Spleen (tissue), 7 donors: ENCODE measurements at regions not wholly inside any gene's neighbourhood (a gene's known extent, or its start where the extent isn't known, plus 50 kb on each side); places are given as distances from the start of the nearest gene placed in this dataset.

Source experiments
- POLR2A ChIP-seq, 3 donors: fragments of 450-650 bp; IDR thresholded peaks; one replicate each; pipeline ENCODE4 v1.5.1; 2017; ENCODE audit warnings: antibody characterized with exemption in 3 of 3, mild to moderate bottlenecking in 1 of 3
- TF ChIP-seq, protein P1 (sequence below), 11 experiments: fragments of 200-600 bp in 7 of 11; fragments of 450-650 bp in 4 of 11; sonication (generic) in 4 of 11; IDR thresholded peaks in 8 of 11; conservative IDR thresholded peaks in 3 of 11; 1 replicate in 7 of 11; 2 replicates in 4 of 11; pipeline versions ENCODE4 v1.4.0 to v1.8.0; 2016 to 2021; ENCODE audit warnings: antibody characterized with exemption in 11 of 11, inconsistent platforms in 4 of 11, mild to moderate bottlenecking in 1 of 11
- donor health status: DM: no; HTN: no; CAD: no; lungs with moderate emphysema.
- donor health status: DM: no; HTN: no; CAD: no.
- donor health status: DM: no; HTN: no; CAD: no.

DNA sequence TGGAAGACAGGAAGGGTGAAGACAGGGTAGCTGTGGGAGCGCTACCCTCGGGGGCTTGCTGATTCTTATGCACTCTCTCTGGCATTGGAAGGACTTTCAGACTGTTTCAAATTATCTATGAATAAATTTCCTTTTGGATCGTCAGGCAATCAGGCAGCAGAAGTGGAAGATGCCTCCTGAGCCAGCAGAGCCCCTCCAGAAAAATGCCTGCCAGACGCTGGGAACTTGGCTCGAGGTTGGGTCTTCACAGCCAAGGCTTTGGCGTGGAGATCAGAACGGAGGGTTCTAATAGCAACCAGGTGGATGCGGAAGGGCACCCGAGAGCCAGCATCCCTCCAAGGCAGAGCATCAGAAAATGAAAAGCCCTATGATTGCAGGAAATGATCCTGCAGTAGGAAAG is 119.2 kb upstream of the RFLNA start:
- TF ChIP-seq, protein P1, sequence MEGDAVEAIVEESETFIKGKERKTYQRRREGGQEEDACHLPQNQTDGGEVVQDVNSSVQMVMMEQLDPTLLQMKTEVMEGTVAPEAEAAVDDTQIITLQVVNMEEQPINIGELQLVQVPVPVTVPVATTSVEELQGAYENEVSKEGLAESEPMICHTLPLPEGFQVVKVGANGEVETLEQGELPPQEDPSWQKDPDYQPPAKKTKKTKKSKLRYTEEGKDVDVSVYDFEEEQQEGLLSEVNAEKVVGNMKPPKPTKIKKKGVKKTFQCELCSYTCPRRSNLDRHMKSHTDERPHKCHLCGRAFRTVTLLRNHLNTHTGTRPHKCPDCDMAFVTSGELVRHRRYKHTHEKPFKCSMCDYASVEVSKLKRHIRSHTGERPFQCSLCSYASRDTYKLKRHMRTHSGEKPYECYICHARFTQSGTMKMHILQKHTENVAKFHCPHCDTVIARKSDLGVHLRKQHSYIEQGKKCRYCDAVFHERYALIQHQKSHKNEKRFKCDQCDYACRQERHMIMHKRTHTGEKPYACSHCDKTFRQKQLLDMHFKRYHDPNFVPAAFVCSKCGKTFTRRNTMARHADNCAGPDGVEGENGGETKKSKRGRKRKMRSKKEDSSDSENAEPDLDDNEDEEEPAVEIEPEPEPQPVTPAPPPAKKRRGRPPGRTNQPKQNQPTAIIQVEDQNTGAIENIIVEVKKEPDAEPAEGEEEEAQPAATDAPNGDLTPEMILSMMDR (IDR thresholded peaks at IDR 0.05 in 8 of 11, conservative IDR thresholded peaks at IDR 0.05 in 3 of 11): no peak
- no peak for TF ChIP-seq POLR2A (IDR thresholded peaks at IDR 0.05)
